Brain microvascular endothelial cell (primary cell): ENCODE measurements at regions not wholly inside any gene's neighbourhood (a gene's known extent, or its start where the extent isn't known, plus 50 kb on each side); places are given as distances from the start of the nearest gene placed in this dataset.

Source experiments
- DNase-seq: peaks from one replicate; pipeline ENCODE4 v3.0.0-alpha.2; 2020
- H3K27ac ChIP-seq: fragments of 250-450 bp; sonication (Bioruptor Pico); 2 replicates; pipeline ENCODE4 v1.5.1; 2020; ENCODE audit warnings: mild to moderate bottlenecking, moderate library complexity
- H3K27me3 ChIP-seq: fragments of 250-450 bp; sonication (Bioruptor Pico); replicated peaks from 2 replicates; pipeline ENCODE4 v1.5.1; 2020; ENCODE audit warnings: mild to moderate bottlenecking
- H3K36me3 ChIP-seq: fragments of 250-450 bp; sonication (Bioruptor Pico); replicated peaks from 2 replicates; pipeline ENCODE4 v1.5.1; 2020; ENCODE audit warnings: mild to moderate bottlenecking
- H3K4me3 ChIP-seq: 2 replicates; pipeline ENCODE4 v1.5.1; 2011; ENCODE audit warnings: low read depth, mild to moderate bottlenecking, control low read depth, low read length, moderate library complexity
- in situ Hi-C: cut with HindIII; loops from 2 replicates; pipeline ENCODE4 v1.10.0; 2017; ENCODE audit warnings: low sequenced_read_pairs, low pct_ligation_motif_present
- TF ChIP-seq, protein P1 (sequence below): IDR thresholded peaks from 2 replicates; pipeline ENCODE4 v1.5.1; 2011; ENCODE audit warnings: low read depth, mild to moderate bottlenecking, moderate library complexity, low read length, control low read depth, inconsistent platforms; ENCODE audit errors: missing control alignments

DNA sequence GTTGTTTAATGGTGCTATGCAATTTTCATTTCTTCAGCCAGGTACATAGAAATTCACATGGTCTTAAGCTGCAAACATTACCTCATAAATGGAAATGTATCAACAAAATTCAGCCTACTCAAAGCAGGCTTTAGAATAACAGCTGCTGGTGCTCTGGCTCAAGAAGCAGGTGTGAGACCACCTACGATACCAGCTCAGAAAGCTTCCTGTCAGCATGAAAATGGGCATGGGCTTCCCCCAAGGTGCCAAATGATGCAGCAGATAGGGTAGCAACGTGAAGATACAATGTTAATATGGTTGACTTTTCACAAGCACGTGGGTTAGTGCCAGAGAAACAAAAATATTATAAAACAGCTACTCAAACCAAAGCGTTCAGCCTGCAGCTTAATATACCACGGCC lies 343.4 kb upstream of the PRICKLE1 start:
- DNase-seq: no peak
- Histone ChIP-seq H3K36me3 (no peaks in the 10 kb centered on the region), H3K4me3 (no peak overlapping the region), H3K27me3 (no peaks in the 10 kb centered on the region), H3K27ac (no peak overlapping the region)
- in situ Hi-C loops: no loop called here
- TF ChIP-seq, protein P1, sequence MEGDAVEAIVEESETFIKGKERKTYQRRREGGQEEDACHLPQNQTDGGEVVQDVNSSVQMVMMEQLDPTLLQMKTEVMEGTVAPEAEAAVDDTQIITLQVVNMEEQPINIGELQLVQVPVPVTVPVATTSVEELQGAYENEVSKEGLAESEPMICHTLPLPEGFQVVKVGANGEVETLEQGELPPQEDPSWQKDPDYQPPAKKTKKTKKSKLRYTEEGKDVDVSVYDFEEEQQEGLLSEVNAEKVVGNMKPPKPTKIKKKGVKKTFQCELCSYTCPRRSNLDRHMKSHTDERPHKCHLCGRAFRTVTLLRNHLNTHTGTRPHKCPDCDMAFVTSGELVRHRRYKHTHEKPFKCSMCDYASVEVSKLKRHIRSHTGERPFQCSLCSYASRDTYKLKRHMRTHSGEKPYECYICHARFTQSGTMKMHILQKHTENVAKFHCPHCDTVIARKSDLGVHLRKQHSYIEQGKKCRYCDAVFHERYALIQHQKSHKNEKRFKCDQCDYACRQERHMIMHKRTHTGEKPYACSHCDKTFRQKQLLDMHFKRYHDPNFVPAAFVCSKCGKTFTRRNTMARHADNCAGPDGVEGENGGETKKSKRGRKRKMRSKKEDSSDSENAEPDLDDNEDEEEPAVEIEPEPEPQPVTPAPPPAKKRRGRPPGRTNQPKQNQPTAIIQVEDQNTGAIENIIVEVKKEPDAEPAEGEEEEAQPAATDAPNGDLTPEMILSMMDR: no peak

DNA sequence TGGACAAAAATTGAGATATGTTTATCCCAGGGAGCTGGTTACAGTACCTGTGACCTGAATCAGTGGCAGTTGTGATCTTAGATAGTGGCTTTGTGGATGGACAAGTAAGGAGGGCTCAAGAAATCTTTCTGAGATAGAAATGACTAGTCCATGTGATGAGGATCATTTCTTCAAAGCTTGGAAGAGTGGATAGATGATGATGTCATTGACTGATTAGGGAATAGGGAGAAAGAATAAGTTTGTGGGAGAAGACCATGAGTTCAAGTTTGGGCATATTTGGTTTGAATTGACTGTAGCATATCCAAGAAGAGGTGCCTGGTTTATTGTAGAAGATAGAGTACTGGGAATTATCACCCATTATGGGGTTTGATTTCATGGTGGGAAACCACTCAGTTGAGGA lies 336.7 kb upstream of the PRICKLE1 start:
- TF ChIP-seq, protein P1: no peak
- no peaks in the 10 kb centered on the region for H3K36me3 ChIP-seq
- H3K27me3 ChIP-seq: no peaks in the 10 kb centered on the region
- no peak overlapping the region for H3K4me3 ChIP-seq
- in situ Hi-C loops: no loop called here
- no peak for DNase-seq
- H3K27ac ChIP-seq: no peak overlapping the region

DNA sequence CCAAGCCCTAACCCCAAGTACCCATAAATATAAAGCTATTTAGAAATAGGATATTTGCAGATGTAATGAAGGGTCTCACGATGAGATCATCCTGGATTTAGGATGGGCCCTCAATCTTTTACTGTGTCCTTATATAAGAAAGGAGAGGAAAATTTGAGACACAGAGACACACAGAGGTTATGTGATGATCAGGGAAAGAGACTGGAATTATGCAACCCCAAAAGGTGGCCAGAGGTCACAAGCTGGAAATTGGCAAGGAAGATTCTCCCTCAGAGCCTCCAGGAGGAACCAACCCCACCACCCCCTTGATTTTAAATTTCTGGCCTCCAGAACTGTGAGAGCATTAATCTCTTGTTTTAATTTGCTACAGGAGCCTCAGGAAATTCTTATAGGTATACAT lies 334.9 kb upstream of the PRICKLE1 start:
- no peaks in the 10 kb centered on the region for H3K27me3 ChIP-seq
- H3K27ac ChIP-seq: no peak overlapping the region
- no peak for DNase-seq
- in situ Hi-C loops: no loop called here
- TF ChIP-seq, protein P1: no peak
- no peak overlapping the region for H3K4me3 ChIP-seq
- H3K36me3 ChIP-seq: no peaks in the 10 kb centered on the region

DNA sequence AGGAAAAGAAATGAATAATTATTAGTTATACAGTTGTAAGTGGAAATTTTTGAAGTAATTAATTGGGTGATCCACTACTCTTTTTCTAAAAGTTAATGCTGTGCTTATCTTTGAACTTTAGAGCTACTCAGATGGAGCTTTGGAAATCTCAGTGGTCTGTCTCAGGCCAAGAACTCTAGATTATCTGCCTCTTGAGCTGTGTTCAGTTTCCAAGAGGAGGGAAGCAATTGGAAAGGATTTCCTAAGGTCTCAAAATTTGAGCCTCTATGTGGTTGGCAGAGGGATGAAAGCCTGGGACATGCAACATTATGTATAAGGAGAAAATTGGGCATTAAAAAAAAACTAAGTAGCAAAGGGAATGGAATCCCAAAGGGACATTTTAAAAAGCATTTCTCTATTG lies 334.0 kb upstream of the PRICKLE1 start:
- in situ Hi-C loops: no loop called here
- no peak overlapping the region for H3K4me3 ChIP-seq
- H3K36me3 ChIP-seq: no peaks in the 10 kb centered on the region
- DNase-seq: no peak
- no peaks in the 10 kb centered on the region for H3K27me3 ChIP-seq
- TF ChIP-seq, protein P1: no peak
- H3K27ac ChIP-seq: no peak overlapping the region

DNA sequence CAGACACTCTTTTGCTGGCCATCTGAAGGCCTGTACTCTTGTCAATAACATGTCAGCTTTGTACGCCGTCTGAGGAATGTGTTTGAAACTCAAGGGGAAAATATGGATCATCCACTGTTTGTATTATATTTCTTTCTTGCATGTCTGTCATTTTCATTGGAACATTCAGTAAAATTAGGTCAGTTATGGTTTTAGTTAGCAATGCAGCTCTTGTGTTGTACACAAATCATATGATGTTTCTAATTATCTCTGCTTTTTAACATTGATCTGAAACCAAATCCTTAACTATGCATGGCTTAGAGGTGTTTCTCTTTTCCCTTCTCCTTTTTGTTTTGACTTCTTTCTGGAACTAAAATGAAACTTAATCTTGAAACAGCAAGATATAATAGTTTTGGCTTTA lies 333.6 kb upstream of the PRICKLE1 start:
- in situ Hi-C loops: no loop called here
- DNase-seq: no peak
- Histone ChIP-seq H3K27me3 (no peaks in the 10 kb centered on the region), H3K4me3 (no peak overlapping the region), H3K36me3 (no peaks in the 10 kb centered on the region), H3K27ac (no peak overlapping the region)
- TF ChIP-seq, protein P1: no peak

DNA sequence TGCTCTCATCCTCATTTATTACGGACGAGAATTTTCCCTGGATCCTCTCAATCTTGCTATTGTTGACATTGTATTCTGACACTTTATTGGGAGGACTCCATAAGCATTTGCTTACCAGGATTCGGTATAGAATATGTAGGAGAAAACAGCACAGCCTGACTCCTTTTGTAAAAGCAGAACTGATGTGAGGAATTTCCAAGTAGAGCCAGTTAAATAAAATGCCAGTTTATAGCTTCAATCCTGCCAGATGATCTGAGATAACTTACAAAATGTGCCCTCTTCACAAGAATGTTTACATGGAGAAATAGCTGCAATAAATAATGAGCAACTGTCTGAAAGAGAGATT lies 332.9 kb upstream of the PRICKLE1 start:
- Histone ChIP-seq H3K36me3 (no peaks in the 10 kb centered on the region), H3K4me3 (no peak overlapping the region), H3K27ac (no peak overlapping the region), H3K27me3 (no peaks in the 10 kb centered on the region)
- in situ Hi-C loops: no loop called here
- TF ChIP-seq, protein P1: no peak
- no peak for DNase-seq
